Trophoblast cell (in vitro differentiated cells and primary cell): ENCODE measurements at regions not wholly inside any gene's neighbourhood (a gene's known extent, or its start where the extent isn't known, plus 50 kb on each side); places are given as distances from the start of the nearest gene placed in this dataset.

ENCODE experiments used
- DNase-seq, 2 donors: peaks; one replicate each; pipeline ENCODE4 v3.0.0-alpha.2; 2016
- H2AFZ ChIP-seq: 2 replicates; pipeline ENCODE4 v1.6.1; 2013; ENCODE audit warnings: low read length, moderate library complexity, mild to moderate bottlenecking; ENCODE audit not compliant: insufficient read depth, poor library complexity
- H2AK5ac ChIP-seq: 2 replicates; pipeline ENCODE4 v1.6.1; 2013; ENCODE audit warnings: mild to moderate bottlenecking, low read length
- H2BK120ac ChIP-seq: 2 replicates; pipeline ENCODE4 v1.6.1; 2013; ENCODE audit warnings: low read length, mild to moderate bottlenecking, moderate library complexity; ENCODE audit not compliant: insufficient read depth, poor library complexity
- H2BK12ac ChIP-seq: 2 replicates; pipeline ENCODE4 v1.6.1; 2013; ENCODE audit warnings: mild to moderate bottlenecking, low read length, moderate library complexity
- H2BK5ac ChIP-seq: 2 replicates; pipeline ENCODE4 v1.6.1; 2013; ENCODE audit warnings: low read length, low read depth, moderate library complexity, mild to moderate bottlenecking; ENCODE audit not compliant: poor library complexity
- H3K14ac ChIP-seq: 2 replicates; pipeline ENCODE4 v1.6.1; 2013; ENCODE audit warnings: mild to moderate bottlenecking, low read length
- H3K18ac ChIP-seq: 2 replicates; pipeline ENCODE4 v1.6.1; 2013; ENCODE audit warnings: mild to moderate bottlenecking, low read length
- H3K23ac ChIP-seq: 2 replicates; pipeline ENCODE4 v1.6.1; 2013; ENCODE audit warnings: low read length
- H3K27ac ChIP-seq: 2 replicates; pipeline ENCODE4 v1.5.1; 2013; ENCODE audit warnings: low read depth, mild to moderate bottlenecking, inconsistent platforms, low read length, moderate library complexity
- H3K27me3 ChIP-seq: 2 replicates; pipeline ENCODE4 v1.6.1; 2013; ENCODE audit warnings: inconsistent platforms, mild to moderate bottlenecking, low read length, moderate library complexity; ENCODE audit not compliant: insufficient read depth
- H3K36me3 ChIP-seq, 2 experiments: 1 replicate in 1 of 2; 2 replicates in 1 of 2; pipeline ENCODE4 v1.6.1; 2013; ENCODE audit warnings: low read length in 2 of 2, mild to moderate bottlenecking in 2 of 2, moderate library complexity in 1 of 2; ENCODE audit not compliant: insufficient read depth in 2 of 2, control insufficient read depth in 1 of 2
- H3K4ac ChIP-seq: 2 replicates; pipeline ENCODE4 v1.6.1; 2013; ENCODE audit warnings: low read depth, mild to moderate bottlenecking, low read length, moderate library complexity
- H3K4me1 ChIP-seq, 2 experiments: 1 replicate in 1 of 2; 2 replicates in 1 of 2; pipeline ENCODE4 v1.6.1; 2013; ENCODE audit warnings: low read length in 2 of 2, mild to moderate bottlenecking in 2 of 2, moderate library complexity in 1 of 2; ENCODE audit not compliant: insufficient read depth in 2 of 2, control insufficient read depth in 1 of 2
- H3K4me2 ChIP-seq: 2 replicates; pipeline ENCODE4 v1.6.1; 2013; ENCODE audit warnings: inconsistent platforms, mild to moderate bottlenecking, low read length, moderate library complexity
- H3K4me3 ChIP-seq: 2 replicates; pipeline ENCODE4 v1.5.1; 2013; ENCODE audit warnings: mild to moderate bottlenecking, low read depth, low read length, inconsistent platforms
- H3K79me1 ChIP-seq: one replicate; pipeline ENCODE4 v1.6.1; 2013; ENCODE audit warnings: low read length
- H3K79me2 ChIP-seq: 2 replicates; pipeline ENCODE4 v1.6.1; 2013; ENCODE audit warnings: low read length, mild to moderate bottlenecking; ENCODE audit not compliant: control insufficient read depth, insufficient read depth, poor library complexity
- H3K9ac ChIP-seq: 2 replicates; pipeline ENCODE4 v1.6.1; 2013; ENCODE audit warnings: mild to moderate bottlenecking, low read length
- H3K9me3 ChIP-seq: 2 replicates; pipeline ENCODE4 v1.6.1; 2013; ENCODE audit warnings: low read depth, mild to moderate bottlenecking, control low read depth, inconsistent platforms, low read length; ENCODE audit not compliant: insufficient read depth
- H4K12ac ChIP-seq: 2 replicates; pipeline ENCODE4 v1.6.1; 2013; ENCODE audit warnings: low read depth, mild to moderate bottlenecking, low read length, moderate library complexity
- H4K8ac ChIP-seq: 2 replicates; pipeline ENCODE4 v1.6.1; 2013; ENCODE audit warnings: low read depth, mild to moderate bottlenecking, low read length, moderate library complexity
- H4K91ac ChIP-seq: one replicate; pipeline ENCODE4 v1.6.1; 2013; ENCODE audit warnings: low read depth, mild to moderate bottlenecking, low read length, moderate library complexity
- WGBS: extraction: QIAGEN DNeasy Blood & Tissue Kit; methylation state at CpG from one replicate; pipeline ENCODE4 v1.1.7; 2013; ENCODE audit warnings: missing lambda C conversion rate; ENCODE audit not compliant: insufficient read length, insufficient coverage; ENCODE audit errors: extremely low coverage; 5-methylcytosine and 5-hydroxymethylcytosine counted together

DNA sequence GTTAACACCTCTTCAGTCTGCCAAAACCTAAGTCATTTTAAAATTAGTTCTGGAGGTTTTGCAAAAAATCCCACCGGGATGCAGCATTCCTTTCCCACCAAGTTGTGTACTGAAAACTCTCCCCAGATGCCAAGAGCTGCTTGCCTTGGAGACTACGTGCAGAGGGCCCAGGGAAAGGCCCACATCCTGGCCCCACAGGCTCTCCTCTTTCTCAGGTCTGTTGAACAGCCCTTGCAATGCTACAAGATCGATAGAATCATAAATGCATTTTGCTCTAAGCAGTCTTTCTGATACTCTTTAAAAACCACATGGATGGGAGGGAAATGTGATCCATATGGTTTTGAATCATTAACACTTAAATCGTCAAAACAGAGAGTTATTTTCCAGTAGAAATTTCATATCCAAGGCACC lies 126.7 kb upstream of the ZMIZ1 start:
- Histone ChIP-seq H4K91ac (no peak overlapping the region), H3K9ac (no peak overlapping the region), H3K4me1 (peaks cover 8% of the 10 kb centered on the region in 2 experiments), H3K36me3 (no peaks in the 10 kb centered on the region), H2AK5ac (no peak overlapping the region), H2AFZ (no peak overlapping the region), H3K79me1 (no peaks in the 10 kb centered on the region), H3K4me3 (no peak overlapping the region), H3K4me2 (no peak overlapping the region), H3K18ac (no peak overlapping the region), H4K8ac (no peak overlapping the region), H3K23ac (no peak overlapping the region), H3K4ac (no peak overlapping the region), H2BK5ac (no peak overlapping the region), H3K9me3 (no peaks in the 10 kb centered on the region), H3K14ac (no peak overlapping the region), H3K27me3 (no peaks in the 10 kb centered on the region), H2BK120ac (no peak overlapping the region), H4K12ac (no peak overlapping the region), H3K27ac (no peak overlapping the region), H2BK12ac (no peak overlapping the region), H3K79me2 (no peaks in the 10 kb centered on the region)
- DNase-seq: no peak
- WGBS: no CpG with 5 or more reads among the region's 4 CpGs

DNA sequence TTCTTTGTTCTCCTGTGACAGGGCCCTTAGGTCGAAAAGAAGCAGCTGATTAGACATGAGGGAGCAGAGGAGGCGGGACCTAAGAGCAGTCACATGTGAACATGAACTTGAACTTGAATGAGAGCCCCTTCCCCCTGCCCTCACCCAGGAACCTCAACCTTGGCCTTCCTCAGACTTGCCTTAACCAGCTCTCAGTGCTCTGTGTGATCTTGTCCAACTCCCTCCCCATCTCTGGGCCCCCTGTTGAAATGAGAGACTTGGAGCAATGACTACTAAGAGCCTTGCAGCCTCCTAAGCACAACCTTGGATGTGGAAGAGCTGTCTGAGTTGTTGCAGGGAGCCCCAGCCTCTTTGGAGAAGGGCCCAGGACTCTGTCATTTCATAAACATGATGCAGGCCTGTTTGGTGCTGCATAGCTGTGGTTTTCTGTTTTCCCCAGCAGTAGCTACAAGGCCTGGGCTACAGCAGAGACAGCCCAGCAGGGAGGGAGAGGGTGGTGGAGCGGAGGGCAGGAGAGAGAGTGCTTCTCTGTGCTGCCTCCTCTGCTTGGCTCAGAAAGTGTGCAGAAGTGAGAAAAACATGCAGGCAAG lies 123.9 kb upstream of the ZMIZ1 start:
- Histone ChIP-seq H2BK120ac (no peak overlapping the region), H3K27me3 (no peaks in the 10 kb centered on the region), H3K79me1 (no peaks in the 10 kb centered on the region), H4K8ac (no peak overlapping the region), H3K79me2 (no peaks in the 10 kb centered on the region), H3K4ac (no peak overlapping the region), H2BK12ac (no peak overlapping the region), H3K18ac (no peak overlapping the region), H3K4me2 (no peak overlapping the region), H4K12ac (no peak overlapping the region), H2BK5ac (no peak overlapping the region), H3K36me3 (no peaks in the 10 kb centered on the region), H3K23ac (no peak overlapping the region), H3K4me3 (no peak overlapping the region), H3K9ac (no peak overlapping the region), H2AFZ (no peak overlapping the region), H2AK5ac (no peak overlapping the region), H4K91ac (no peak overlapping the region), H3K14ac (no peak overlapping the region), H3K4me1 (peaks cover 8% of the 10 kb centered on the region in 2 experiments), H3K27ac (no peak overlapping the region), H3K9me3 (no peaks in the 10 kb centered on the region)
- no CpG with 5 or more reads among the region's 3 CpGs for WGBS
- DNase-seq: no peak

- Histone ChIP-seq H2BK120ac (no peak overlapping the region), H2BK12ac (no peak overlapping the region), H2AFZ (no peak overlapping the region), H3K36me3 (no peaks in the 10 kb centered on the region), H4K8ac (no peak overlapping the region), H3K79me2 (no peaks in the 10 kb centered on the region), H3K27me3 (no peaks in the 10 kb centered on the region), H4K91ac (no peak overlapping the region), H2AK5ac (no peak overlapping the region), H3K79me1 (no peaks in the 10 kb centered on the region), H3K18ac (no peak overlapping the region), H3K4me3 (no peak overlapping the region), H3K27ac (no peak overlapping the region), H3K14ac (no peak overlapping the region), H3K4me2 (no peak overlapping the region), H4K12ac (no peak overlapping the region), H2BK5ac (no peak overlapping the region), H3K9me3 (peaks cover 2% of the 10 kb centered on the region), H3K9ac (no peak overlapping the region), H3K4me1 (peaks cover 8% of the 10 kb centered on the region in 2 experiments), H3K4ac (no peak overlapping the region), H3K23ac (no peak overlapping the region)
- WGBS: no CpG with 5 or more reads among the region's 4 CpGs
- DNase-seq: no peak
Measured at GRCh38 chr10:78945838-78946237, 122.9 kb upstream of the ZMIZ1 start.

DNA sequence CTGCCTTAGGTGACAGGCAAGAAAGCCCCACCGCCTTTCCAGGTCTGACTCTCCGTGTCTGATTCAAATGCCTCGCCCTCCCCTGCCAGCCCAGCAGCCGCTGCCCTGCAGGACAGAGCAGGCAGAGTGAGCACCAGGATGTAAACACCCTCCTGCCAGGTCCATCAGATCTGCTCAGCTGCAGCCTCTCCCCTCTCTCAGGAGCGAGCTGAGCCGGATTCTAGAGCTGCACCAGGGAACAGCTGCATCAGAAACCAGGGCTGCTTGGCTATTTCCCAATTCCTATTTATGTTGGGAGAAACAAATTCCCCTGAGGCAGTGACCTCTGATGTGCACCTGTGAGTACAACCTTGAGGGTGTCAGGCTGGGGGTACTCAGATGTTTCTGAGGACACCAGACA lies 121.5 kb upstream of the ZMIZ1 start:
- H3K23ac ChIP-seq: no peak overlapping the region
- H3K9ac ChIP-seq: no peak overlapping the region
- H3K4me3 ChIP-seq: no peak overlapping the region
- no peak overlapping the region for H2BK12ac ChIP-seq
- H4K8ac ChIP-seq: no peak overlapping the region
- no peak overlapping the region for H3K18ac ChIP-seq
- H2BK5ac ChIP-seq: no peak overlapping the region
- H3K9me3 ChIP-seq: peaks cover 4% of the 10 kb centered on the region
- H3K14ac ChIP-seq: no peak overlapping the region
- no peak overlapping the region for H3K4me2 ChIP-seq
- no peaks in the 10 kb centered on the region for H3K79me2 ChIP-seq
- H3K79me1 ChIP-seq: no peaks in the 10 kb centered on the region
- H3K4me1 ChIP-seq: peaks cover 8% of the 10 kb centered on the region in 2 experiments
- H4K12ac ChIP-seq: no peak overlapping the region
- no peak overlapping the region for H2AFZ ChIP-seq
- H3K27me3 ChIP-seq: no peaks in the 10 kb centered on the region
- H3K27ac ChIP-seq: no peak overlapping the region
- H4K91ac ChIP-seq: no peak overlapping the region
- no peak overlapping the region for H2AK5ac ChIP-seq
- no CpG with 5 or more reads among the region's 6 CpGs for WGBS
- no peak for DNase-seq
- no peaks in the 10 kb centered on the region for H3K36me3 ChIP-seq
- H2BK120ac ChIP-seq: no peak overlapping the region
- H3K4ac ChIP-seq: no peak overlapping the region
